ENCODE measurements at regions not wholly inside any gene's neighbourhood (a gene's known extent, or its start where the extent isn't known, plus 50 kb on each side); places are given as distances from the start of the nearest gene placed in this dataset.

- DNase-seq: no peak
Observed at GRCh38 chr10:130372222-130372621, 236.0 kb downstream of the GLRX3 start.

GRCh38 chr10:130372866-130373265 is 236.7 kb downstream of the GLRX3 start:
- DNase-seq: no peak

- no peak for DNase-seq
Observed at GRCh38 chr10:130377986-130378540, 241.9 kb downstream of the GLRX3 start.

GRCh38 chr10:130378556-130379400 is 242.6 kb downstream of the GLRX3 start:
- no peak for DNase-seq

DNA sequence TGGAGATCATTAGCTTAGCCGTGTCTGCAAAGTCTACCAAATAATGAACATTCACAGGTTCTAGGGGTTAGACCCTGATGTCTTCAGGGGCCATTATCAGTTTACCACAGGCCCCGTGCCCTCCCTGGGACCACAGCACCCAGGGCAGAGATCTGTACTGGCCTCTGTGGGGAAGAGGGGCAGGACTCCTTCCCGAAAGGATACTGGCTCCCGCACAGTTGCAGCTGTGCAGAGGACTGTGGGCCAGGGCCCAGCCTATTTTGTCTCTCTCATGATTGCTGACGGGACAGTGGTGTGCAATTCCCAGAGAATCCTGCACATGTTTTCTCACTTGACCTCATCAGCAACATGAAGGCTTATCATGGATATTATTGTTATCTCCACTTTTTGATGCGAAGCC is 243.9 kb downstream of the GLRX3 start:
- no peak for DNase-seq

DNA sequence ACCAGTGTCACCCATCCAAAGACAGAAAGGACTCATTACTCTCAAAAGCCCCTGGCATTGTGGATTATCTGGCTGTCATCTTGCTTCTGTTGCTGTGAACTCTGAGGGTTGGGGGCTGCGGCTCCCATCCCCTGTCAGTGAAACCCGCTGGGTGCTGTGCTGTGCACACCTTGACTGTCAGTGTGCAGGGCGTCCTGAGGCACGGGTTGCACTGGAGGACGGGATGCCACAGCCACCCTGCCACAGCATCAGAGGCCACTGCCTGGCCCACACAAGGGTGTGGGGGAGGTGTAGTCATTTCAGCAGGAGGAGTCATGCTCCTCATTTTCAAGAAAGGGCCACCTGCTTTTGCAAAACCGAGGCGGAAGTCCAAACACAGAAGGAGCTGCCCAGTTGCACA is 245.8 kb downstream of the GLRX3 start:
- no peak for DNase-seq

DNA sequence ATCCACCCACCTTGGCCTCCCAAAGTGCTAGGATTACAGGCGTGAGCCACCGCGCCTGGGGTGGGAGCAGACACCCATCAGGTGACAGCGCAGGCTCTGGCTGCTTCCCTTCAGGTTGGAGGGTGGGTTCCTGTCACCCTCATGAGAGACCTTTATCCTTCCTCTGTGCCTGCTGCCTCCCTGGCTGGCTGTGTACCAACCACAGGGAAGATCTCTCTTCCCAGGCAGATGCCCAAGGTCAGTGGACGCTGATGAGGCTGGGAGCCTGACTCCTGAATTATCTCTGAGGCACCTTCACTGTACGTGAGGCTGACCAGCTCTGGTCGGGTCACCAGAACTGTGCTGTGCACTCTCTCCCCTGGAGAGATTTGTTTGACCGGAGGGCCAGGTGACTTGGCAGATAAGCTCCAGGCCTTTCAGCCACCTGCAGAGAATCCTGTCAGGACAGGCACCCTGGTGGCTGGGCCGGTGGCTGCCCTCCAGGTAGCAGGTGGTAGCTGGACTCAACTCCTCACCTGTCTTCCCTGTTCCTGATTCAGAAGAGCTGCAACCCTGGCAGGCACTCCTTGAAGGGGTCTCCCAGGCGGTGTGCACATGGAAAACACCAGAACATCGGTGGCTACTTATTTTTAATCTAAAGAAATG is 251.9 kb downstream of the GLRX3 start:
- DNase-seq: no peak

- no peak for DNase-seq
Observed at GRCh38 chr10:130388746-130389145, 252.6 kb downstream of the GLRX3 start.

DNA sequence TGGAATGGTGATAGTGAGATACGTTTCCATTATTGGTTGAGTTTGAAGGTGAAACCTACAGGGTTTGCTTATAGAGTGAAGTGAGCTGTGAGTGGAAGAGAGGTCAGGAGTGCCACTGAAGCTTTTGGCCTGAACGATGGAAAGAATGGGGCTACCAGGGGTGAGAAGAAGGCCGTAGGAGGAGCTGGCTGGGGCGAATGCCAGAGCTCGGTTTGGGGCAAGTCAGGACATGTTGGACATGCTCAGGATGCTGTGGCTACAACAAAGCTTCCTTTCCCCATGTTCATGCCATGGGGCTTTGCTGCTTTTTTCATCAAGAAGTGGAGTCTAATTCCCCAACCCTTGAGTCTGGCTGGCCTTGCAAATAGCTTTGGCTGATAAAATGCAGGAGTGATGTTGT is 253.7 kb downstream of the GLRX3 start:
- no peak for DNase-seq

GRCh38 chr10:130392031-130392430 is 255.8 kb downstream of the GLRX3 start:
- no peak for DNase-seq

DNA sequence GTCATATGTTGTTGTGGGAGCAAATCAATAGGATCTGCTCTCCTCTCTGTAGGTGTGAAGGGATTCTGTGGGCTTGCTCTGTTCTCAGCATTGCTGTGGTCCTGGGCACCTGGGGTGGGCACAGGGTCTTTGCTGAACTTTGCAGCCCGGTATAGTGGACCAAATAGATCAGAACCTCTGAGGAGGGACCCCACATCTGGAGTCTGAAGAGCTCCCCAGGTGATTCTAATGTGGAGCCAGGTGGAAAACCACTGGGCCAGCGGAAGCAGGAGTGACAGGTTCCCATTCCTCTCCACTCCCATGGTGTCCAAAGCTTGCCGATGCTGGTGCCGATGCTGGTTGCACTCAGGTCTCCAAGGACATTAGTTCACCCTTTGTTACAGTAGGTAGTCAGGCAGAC is 257.2 kb downstream of the GLRX3 start:
- no peak for DNase-seq

- DNase-seq: no peak
Observed at GRCh38 chr10:130394832-130395231, 258.6 kb downstream of the GLRX3 start.

- DNase-seq: no peak
Observed at GRCh38 chr10:130395248-130395936, 259.2 kb downstream of the GLRX3 start.

GRCh38 chr10:130396044-130396443 is 259.9 kb downstream of the GLRX3 start:
- no peak for DNase-seq

DNA sequence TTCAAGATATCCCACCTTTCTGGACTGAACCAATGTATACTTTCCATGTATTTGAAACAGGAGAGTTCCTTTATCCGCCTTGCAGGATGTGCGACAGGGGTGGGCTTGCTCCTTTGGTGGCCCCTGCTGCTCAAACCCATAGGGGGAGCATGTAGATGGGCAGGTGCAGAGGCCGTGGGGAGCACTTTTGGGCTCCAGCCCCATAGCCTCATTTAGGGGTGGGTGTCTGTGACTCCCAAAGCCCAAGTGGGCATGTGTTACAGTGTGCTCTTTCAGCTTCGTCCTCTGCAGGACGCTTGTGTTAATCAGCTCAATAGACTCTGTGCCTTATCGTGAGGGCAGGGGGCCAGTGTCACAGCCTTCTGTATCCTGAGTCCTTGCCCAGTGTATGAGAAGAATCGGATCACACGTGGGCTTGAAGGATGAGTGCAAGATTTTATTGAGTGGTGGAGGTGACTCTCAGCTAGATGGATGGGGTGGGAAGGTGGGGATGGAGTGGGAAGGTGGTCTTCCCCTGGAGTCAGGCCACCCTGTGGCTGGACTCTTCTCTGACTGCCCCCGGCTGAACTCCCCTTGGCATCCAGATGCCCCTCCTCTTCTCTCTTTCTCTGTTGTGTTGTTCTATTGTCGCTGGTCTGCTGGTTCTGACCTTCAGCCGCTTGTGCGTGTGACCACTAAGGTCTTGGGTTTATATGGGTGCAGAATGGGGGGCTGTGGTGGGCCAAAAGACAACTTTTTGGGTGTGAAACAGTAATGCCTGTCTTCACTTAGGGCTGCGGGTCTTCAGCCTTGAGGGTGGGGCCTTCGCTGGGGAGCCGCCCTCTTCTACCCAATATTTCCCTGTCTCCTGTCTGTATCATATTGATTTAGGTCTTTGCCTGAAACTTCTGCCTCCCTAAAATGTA is 262.2 kb downstream of the GLRX3 start:
- DNase-seq: no peak

GRCh38 chr10:130399425-130399950 is 263.3 kb downstream of the GLRX3 start:
- no peak for DNase-seq

GRCh38 chr10:130400890-130401289 is 264.7 kb downstream of the GLRX3 start:
- DNase-seq: no peak

DNA sequence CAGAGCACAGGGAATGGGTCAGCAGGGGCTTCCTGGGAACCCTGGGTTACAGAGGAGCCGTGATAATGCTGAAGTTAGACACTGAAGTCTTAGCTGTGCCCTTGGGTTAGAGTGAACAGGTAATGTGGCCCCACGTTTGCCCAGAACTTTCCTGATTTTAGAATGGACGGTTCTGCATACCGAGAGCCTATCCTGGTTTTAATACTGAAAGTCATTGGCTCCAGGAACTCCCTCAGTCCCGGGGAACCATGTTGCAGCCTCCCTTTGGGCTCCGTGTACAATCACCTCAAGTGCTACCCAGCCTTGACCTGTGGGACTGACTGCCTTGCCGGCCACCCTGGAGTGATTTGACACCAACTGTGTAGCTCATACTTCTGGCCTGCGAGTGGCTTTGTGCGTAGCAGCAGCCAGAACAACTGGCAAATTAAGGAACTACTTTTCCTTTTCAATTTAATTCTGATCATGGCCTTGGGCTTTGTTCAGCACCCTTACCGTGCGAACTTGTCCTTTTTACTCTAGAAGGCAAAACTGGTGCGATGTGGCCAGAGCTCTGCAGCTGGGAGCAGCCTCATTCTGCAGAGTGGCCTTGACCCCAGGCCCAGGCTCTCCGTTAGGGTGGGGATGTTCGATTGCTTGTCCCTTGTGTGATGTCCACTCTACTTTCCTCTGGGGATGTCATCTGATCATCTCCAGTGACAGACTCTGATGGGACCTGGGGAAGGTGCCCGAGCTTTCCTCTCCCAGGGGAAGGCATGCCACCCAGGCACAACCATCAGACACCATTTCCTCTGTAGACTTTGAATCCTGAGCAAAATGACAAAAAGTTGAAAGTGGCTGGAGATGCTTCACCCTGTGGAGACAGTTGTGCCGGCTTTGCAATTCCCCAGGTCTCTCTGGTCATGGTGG is 265.9 kb downstream of the GLRX3 start:
- DNase-seq: no peak

- no peak for DNase-seq
Observed at GRCh38 chr10:130403153-130404075, 267.2 kb downstream of the GLRX3 start.

DNA sequence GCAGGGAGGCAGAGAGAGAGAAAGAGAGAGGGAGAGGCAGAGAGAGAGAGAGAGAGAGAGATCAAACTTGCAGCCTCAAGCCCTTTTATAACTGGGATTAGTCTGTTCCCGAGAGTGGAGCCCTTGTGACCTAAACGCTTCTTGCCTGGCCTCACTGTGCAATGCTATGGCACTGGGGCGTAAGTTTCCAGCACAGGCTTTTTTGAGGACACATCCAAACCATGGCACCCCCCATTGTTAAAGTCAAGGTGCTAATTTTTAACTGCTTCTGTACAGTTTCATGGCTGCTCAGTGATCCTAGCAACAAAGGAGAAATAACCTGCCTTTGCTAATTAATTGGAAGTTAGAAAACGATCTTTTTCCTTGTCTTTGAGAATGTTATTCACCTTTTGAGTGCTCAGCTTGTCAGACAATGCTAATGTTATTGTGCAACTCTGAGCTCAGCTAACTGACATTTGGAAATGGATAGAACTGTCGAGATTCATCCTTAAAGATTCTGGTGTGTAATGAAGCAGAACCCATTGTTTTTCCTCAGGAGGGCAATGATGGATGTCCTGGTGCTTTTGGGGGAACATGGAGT is 268.4 kb downstream of the GLRX3 start:
- no peak for DNase-seq
